GM12872 (cell line): ENCODE measurements at regions not wholly inside any gene's neighbourhood (a gene's known extent, or its start where the extent isn't known, plus 50 kb on each side); places are given as distances from the start of the nearest gene placed in this dataset.

Source experiments
- CTCF ChIP-seq: IDR thresholded peaks from 3 replicates; pipeline ENCODE4 v1.5.1; 2011; ENCODE audit warnings: low read depth, mild to moderate bottlenecking, low read length, moderate library complexity; ENCODE audit not compliant: insufficient read depth

DNA sequence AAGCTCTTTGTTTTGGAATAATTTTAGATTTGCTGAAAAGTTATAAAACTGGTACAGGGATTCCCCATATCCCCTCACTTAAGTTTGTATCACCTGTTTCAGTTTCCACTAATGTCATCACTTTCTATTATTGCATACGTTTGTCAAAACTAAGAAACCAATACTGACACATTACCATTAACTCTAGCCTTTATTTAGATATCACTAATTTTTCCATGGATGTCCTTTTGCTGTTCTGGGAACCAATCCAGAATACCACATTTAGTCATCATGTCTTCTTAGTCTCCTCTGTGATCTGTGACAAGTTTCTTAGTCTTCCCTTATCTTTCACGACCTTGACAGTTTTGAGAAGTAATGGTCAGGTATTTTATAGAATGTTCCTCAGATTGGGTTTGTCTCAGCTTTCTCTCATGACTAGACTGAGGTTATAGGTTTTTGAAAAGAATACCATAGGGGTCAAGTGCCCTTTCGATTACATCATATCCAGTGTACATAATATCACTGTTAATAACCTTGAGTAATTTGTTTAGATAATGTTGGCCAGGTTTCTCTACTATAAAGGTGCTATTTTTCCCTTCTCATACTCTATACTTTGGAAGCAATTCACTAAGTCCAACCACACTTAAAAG, 51.9 kb upstream of the NMUR2 start:
- no peak for TF ChIP-seq CTCF

- TF ChIP-seq CTCF: peak; percentile 54; the same call in 2 of the 3 replicates
These were observed 57.1 kb upstream of the NMUR2 start for GRCh38 chr5:152462021-152462721.

DNA sequence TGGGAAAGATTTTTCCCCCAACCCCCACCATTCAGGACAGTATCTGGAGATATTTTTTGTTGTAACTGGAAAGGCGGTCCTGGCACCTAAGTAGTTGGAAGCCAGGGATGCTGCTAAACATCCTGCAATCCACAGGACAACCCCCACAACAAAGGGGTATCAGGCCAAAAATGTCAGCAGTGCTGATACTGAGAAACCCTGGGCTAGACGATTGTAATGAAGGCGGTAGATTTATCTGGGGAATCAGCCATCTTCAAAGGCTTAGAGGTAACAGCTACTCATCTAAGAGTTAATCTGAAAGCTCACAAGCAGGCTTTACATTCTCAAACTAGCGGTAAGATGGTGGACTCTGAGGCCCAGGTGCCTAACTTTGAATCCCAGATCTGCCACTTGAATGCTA, 59.0 kb upstream of the NMUR2 start:
- no peak for TF ChIP-seq CTCF

DNA sequence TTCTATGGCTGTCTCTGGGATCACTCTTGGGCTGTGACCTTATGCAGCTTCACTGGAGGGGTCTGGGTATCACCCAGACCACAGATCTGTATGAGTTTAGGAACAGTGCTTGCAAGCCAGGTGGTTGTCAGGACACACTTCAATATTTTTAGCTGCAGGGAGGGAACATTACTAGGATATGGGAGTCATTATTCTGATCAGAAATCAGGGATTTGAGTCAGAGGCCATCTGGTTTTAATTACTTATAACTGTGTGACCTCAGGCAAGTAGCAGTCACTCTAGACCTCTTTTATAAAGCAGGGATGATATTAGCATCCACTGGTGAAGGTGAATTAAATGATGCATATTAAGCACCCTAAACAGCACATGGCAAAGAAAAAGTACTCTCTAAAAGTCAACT, 60.1 kb upstream of the NMUR2 start:
- no peak for TF ChIP-seq CTCF

- no peak for TF ChIP-seq CTCF
These were observed 61.1 kb upstream of the NMUR2 start for GRCh38 chr5:152466085-152466745.

DNA sequence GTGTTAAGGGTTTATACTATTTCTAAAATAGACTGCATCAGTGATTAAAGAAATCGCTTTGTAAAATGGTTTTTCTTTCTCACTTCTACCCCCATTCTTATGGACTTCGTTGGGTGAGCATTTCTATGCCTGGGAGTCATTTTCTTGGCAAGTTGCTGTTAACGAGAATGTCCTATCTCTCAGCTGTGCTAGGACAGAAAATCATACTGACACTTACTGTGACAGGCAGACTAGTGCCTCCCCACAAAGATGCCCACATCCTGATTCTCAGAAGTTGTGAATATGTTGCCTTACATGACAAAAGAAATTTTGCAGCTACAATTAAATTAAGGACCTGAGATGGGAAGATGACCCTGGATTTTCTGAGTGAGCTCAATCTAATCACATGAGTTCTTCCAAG, 65.1 kb upstream of the NMUR2 start:
- no peak for TF ChIP-seq CTCF

DNA sequence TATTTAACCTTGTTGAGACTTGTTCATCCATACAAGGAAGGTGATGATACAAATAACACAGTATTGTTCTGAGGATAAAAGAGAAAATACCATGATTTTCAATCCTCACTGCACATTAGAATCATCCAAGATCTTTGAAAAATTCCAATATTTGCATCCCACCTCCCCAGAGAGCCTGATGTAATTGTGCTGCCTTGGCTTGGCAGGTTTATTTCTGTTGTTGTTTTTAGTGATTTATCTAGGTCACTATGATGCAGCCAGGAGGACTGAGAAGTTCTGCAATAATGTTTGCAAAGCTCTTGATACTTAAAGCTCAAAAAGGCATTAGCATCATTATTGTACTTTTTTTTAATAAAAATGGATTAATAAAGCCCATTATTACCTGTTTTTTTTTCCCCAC, 67.0 kb upstream of the NMUR2 start:
- TF ChIP-seq CTCF: no peak
